Ovary (tissue), 1 donor: ENCODE measurements at regions not wholly inside any gene's neighbourhood (a gene's known extent, or its start where the extent isn't known, plus 50 kb on each side); places are given as distances from the start of the nearest gene placed in this dataset.

Source experiments
- EP300 ChIP-seq: sonication (generic); formaldehyde crosslinking; IDR thresholded peaks from one replicate; pipeline ENCODE4 v1.6.1; 2017; ENCODE audit warnings: antibody characterized with exemption
- POLR2A ChIP-seq: fragments of 450-650 bp; IDR thresholded peaks from one replicate; pipeline ENCODE4 v1.6.1; 2017; ENCODE audit warnings: antibody characterized with exemption, mild to moderate bottlenecking, moderate library complexity

GRCh38 chr4:59630922-59631321 is 1569.2 kb upstream of the ADGRL3 start:
- TF ChIP-seq EP300 = no peak
- no peak for TF ChIP-seq POLR2A
